GM12878 (cell line): ENCODE measurements at regions not wholly inside any gene's neighbourhood (a gene's known extent, or its start where the extent isn't known, plus 50 kb on each side); places are given as distances from the start of the nearest gene placed in this dataset.

ENCODE experiments used
- BCL11A ChIP-seq: IDR thresholded peaks from 2 replicates; pipeline ENCODE4 v1.6.1; 2011; ENCODE audit warnings: low read depth, low read length
- CTCF ChIP-seq, 3 experiments: IDR thresholded peaks in 2 of 3; conservative IDR thresholded peaks in 1 of 3; 2 replicates each; pipeline ENCODE4 v1.5.1; 2011; ENCODE audit warnings: low read depth in 3 of 3, low read length in 3 of 3, mild to moderate bottlenecking in 3 of 3, control low read depth in 2 of 3, moderate library complexity in 2 of 3, inconsistent platforms in 1 of 3, mixed read lengths in 1 of 3; ENCODE audit not compliant: control insufficient read depth in 2 of 3, insufficient read depth in 1 of 3; ENCODE audit errors: extremely low read depth in 1 of 3
- E2F8 ChIP-seq: fragments of 450-650 bp; IDR thresholded peaks from 2 replicates; pipeline ENCODE4 v1.6.1; 2018; ENCODE audit warnings: mild to moderate bottlenecking, low read depth, moderate library complexity; ENCODE audit not compliant: partially characterized antibody
- EP300 ChIP-seq, 2 experiments: fragments of 150-350 bp in 1 of 2; IDR thresholded peaks; 2 replicates each; pipeline ENCODE4 v1.6.1; 2011 to 2012; ENCODE audit warnings: low read depth in 2 of 2, low read length in 2 of 2, borderline replicate concordance in 1 of 2, improper control_type of control experiment in 1 of 2, inconsistent platforms in 1 of 2; ENCODE audit not compliant: control insufficient read depth in 1 of 2
- JUND ChIP-seq: IDR thresholded peaks from 2 replicates; pipeline ENCODE4 v1.6.1; 2012; ENCODE audit warnings: low read depth, mild to moderate bottlenecking, low read length, improper control_type of control experiment, moderate library complexity
- KAT2A ChIP-seq: conservative IDR thresholded peaks from 2 replicates; pipeline ENCODE4 v1.6.1; 2011; ENCODE audit warnings: low read depth, low read length; ENCODE audit not compliant: control insufficient read depth
- MXI1 ChIP-seq: fragments of 150-350 bp; IDR thresholded peaks from 2 replicates; pipeline ENCODE4 v1.6.1; 2011; ENCODE audit warnings: low read depth, mild to moderate bottlenecking, inconsistent platforms, low read length, improper control_type of control experiment
- NKRF ChIP-seq: fragments of 450-650 bp; conservative IDR thresholded peaks from 2 replicates; pipeline ENCODE4 v1.6.1; 2017; ENCODE audit warnings: mild to moderate bottlenecking, moderate library complexity
- TAF1 ChIP-seq: IDR thresholded peaks from 2 replicates; pipeline ENCODE4 v1.6.1; 2011; ENCODE audit warnings: mild to moderate bottlenecking, low read depth, low read length, borderline replicate concordance
- TBL1XR1 ChIP-seq: IDR thresholded peaks from 2 replicates; pipeline ENCODE4 v1.6.1; 2012; ENCODE audit warnings: low read depth, low read length, improper control_type of control experiment
- ZBTB11 ChIP-seq: fragments of 450-650 bp; formaldehyde crosslinking; IDR thresholded peaks from 2 replicates; pipeline ENCODE4 v1.5.0; 2022; ENCODE audit warnings: mild to moderate bottlenecking, missing genetic modification characterization

GRCh38 chr1:94617957-94618739 lies 76.6 kb upstream of the F3 start:
- TF ChIP-seq JUND (no peak), E2F8 (no peak), KAT2A (no peak), NKRF (no peak), CTCF (IDR thresholded peaks at IDR 0.05 in 2 of 3, conservative IDR thresholded peaks at IDR 0.05 in 1 of 3; ENCODE audit: control insufficient read depth in 2 of 3, extremely low read depth in 1 of 3, insufficient read depth in 1 of 3, low read depth in 3 of 3, low read length in 3 of 3) (no peak), EP300 (IDR thresholded peaks at IDR 0.05; ENCODE audit: borderline replicate concordance in 1 of 2, control insufficient read depth in 1 of 2, low read depth in 2 of 2, low read length in 2 of 2) (no peak), MXI1 (no peak), BCL11A (no peak), TAF1 (no peak), TBL1XR1 (no peak), ZBTB11 (CRISPR knock-in tag) (no peak)
